ENCODE measurements at regions not wholly inside any gene's neighbourhood (a gene's known extent, or its start where the extent isn't known, plus 50 kb on each side); places are given as distances from the start of the nearest gene placed in this dataset.

GRCh38 chr1:106924360-106924759, 132.1 kb upstream of the PRMT6 start:
- Histone ChIP-seq H3K27me3 (replicated peaks; ENCODE audit: control insufficient read depth, insufficient read depth, low read length) (no peaks in the 10 kb centered on the region), H3K4me3 (ENCODE audit: low read depth, low read length) (no peak overlapping the region), H3K36me3 (ENCODE audit: control insufficient read depth, insufficient read depth, low read length) (no peaks in the 10 kb centered on the region), H3K9me3 (no peaks in the 10 kb centered on the region), H3K4me1 (no peaks in the 10 kb centered on the region)
- no peaks in the 10 kb centered on the region for H3K9me3 Mint-ChIP-seq (ENCODE audit: unreplicated experiment)
- intact Hi-C loops (cut with micrococcal nuclease; ENCODE audit: unreplicated experiment), result no loop called here
- H3K27ac Mint-ChIP-seq (ENCODE audit: unreplicated experiment), result no peak overlapping the region
- ChIA-PET POLR2A (no interaction called here), CTCF (no interaction called here)
- no peak overlapping the region for H3K4me3 Mint-ChIP-seq (ENCODE audit: unreplicated experiment)
- H3K27me3 Mint-ChIP-seq (ENCODE audit: insufficient read depth, unreplicated experiment), result peaks cover 3% of the 10 kb centered on the region
- no peaks in the 10 kb centered on the region for H3K4me1 Mint-ChIP-seq (ENCODE audit: low read depth, unreplicated experiment)
- BruUV-seq (replicated peaks), result no TSS peak
- no peak for DNase-seq
- no peaks in the 10 kb centered on the region for H3K36me3 Mint-ChIP-seq (ENCODE audit: insufficient read depth, unreplicated experiment)
- no peak for TF ChIP-seq CTCF (IDR thresholded peaks at IDR 0.05; ENCODE audit: insufficient read depth in 1 of 2, low read depth in 1 of 2, low read length in 1 of 2, severe bottlenecking in 1 of 2, unreplicated experiment in 1 of 2)

GRCh38 chr1:106925750-106926149, 130.7 kb upstream of the PRMT6 start:
- ChIA-PET POLR2A (no interaction called here), CTCF (no interaction called here)
- TF ChIP-seq CTCF (IDR thresholded peaks at IDR 0.05; ENCODE audit: insufficient read depth in 1 of 2, low read depth in 1 of 2, low read length in 1 of 2, severe bottlenecking in 1 of 2, unreplicated experiment in 1 of 2), result no peak
- no peaks in the 10 kb centered on the region for H3K9me3 Mint-ChIP-seq (ENCODE audit: unreplicated experiment)
- no peak overlapping the region for H3K4me3 Mint-ChIP-seq (ENCODE audit: unreplicated experiment)
- H3K27ac Mint-ChIP-seq (ENCODE audit: unreplicated experiment), result no peak overlapping the region
- no peaks in the 10 kb centered on the region for H3K36me3 Mint-ChIP-seq (ENCODE audit: insufficient read depth, unreplicated experiment)
- no TSS peak for BruUV-seq (replicated peaks)
- intact Hi-C loops (cut with micrococcal nuclease; ENCODE audit: unreplicated experiment), result no loop called here
- Histone ChIP-seq H3K36me3 (ENCODE audit: control insufficient read depth, insufficient read depth, low read length) (no peaks in the 10 kb centered on the region), H3K4me3 (ENCODE audit: low read depth, low read length) (no peak overlapping the region), H3K4me1 (no peaks in the 10 kb centered on the region), H3K9me3 (no peaks in the 10 kb centered on the region), H3K27me3 (replicated peaks; ENCODE audit: control insufficient read depth, insufficient read depth, low read length) (no peaks in the 10 kb centered on the region)
- peaks cover 3% of the 10 kb centered on the region for H3K27me3 Mint-ChIP-seq (ENCODE audit: insufficient read depth, unreplicated experiment)
- H3K4me1 Mint-ChIP-seq (ENCODE audit: low read depth, unreplicated experiment), result no peaks in the 10 kb centered on the region
- DNase-seq, result no peak

GRCh38 chr1:106926803-106927582, 129.5 kb upstream of the PRMT6 start:
- Histone ChIP-seq H3K4me1 (no peaks in the 10 kb centered on the region), H3K4me3 (ENCODE audit: low read depth, low read length) (no peak overlapping the region), H3K36me3 (ENCODE audit: control insufficient read depth, insufficient read depth, low read length) (no peaks in the 10 kb centered on the region), H3K27me3 (replicated peaks; ENCODE audit: control insufficient read depth, insufficient read depth, low read length) (no peaks in the 10 kb centered on the region), H3K9me3 (no peaks in the 10 kb centered on the region)
- Mint-ChIP-seq H3K27ac (ENCODE audit: unreplicated experiment) (no peak overlapping the region), H3K36me3 (ENCODE audit: insufficient read depth, unreplicated experiment) (no peaks in the 10 kb centered on the region), H3K4me3 (ENCODE audit: unreplicated experiment) (no peak overlapping the region), H3K27me3 (ENCODE audit: insufficient read depth, unreplicated experiment) (peaks cover 3% of the 10 kb centered on the region), H3K9me3 (ENCODE audit: unreplicated experiment) (no peaks in the 10 kb centered on the region), H3K4me1 (ENCODE audit: low read depth, unreplicated experiment) (no peaks in the 10 kb centered on the region)
- intact Hi-C loops (cut with micrococcal nuclease; ENCODE audit: unreplicated experiment), result no loop called here
- no TSS peak for BruUV-seq (replicated peaks)
- DNase-seq, result no peak
- ChIA-PET CTCF (no interaction called here), POLR2A (no interaction called here)
- TF ChIP-seq CTCF (IDR thresholded peaks at IDR 0.05; ENCODE audit: insufficient read depth in 1 of 2, low read depth in 1 of 2, low read length in 1 of 2, severe bottlenecking in 1 of 2, unreplicated experiment in 1 of 2), result no peak
